Muscle of arm (tissue), 1 donor: ENCODE measurements at regions not wholly inside any gene's neighbourhood (a gene's known extent, or its start where the extent isn't known, plus 50 kb on each side); places are given as distances from the start of the nearest gene placed in this dataset.

Experiments
- DNase-seq: peaks from one replicate; pipeline ENCODE4 v3.0.0-alpha.2; 2013

DNA sequence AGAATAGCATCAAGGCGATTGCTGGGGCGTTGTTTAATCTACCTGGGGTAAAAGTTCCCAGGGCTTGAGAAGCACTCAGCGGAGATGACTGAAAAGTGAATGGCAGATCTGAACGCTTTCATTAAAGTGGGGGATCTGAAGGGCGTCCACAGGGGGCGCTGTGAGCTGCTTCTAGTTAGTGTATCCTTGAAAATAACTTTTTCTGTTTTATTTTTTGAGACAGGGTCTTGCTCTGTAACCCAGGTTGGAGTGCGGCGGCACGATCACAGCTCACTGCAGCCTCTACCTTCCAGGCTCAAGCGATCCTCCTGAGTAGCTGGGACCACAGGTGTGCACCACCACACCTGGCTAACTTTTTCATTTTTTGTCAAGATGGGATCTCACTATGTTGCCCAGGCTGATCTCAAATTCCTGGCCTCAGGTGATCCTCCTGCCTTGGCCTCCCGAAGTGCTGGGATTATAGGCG, 360.4 kb downstream of the SEC14L1 start:
- no peak for DNase-seq

DNA sequence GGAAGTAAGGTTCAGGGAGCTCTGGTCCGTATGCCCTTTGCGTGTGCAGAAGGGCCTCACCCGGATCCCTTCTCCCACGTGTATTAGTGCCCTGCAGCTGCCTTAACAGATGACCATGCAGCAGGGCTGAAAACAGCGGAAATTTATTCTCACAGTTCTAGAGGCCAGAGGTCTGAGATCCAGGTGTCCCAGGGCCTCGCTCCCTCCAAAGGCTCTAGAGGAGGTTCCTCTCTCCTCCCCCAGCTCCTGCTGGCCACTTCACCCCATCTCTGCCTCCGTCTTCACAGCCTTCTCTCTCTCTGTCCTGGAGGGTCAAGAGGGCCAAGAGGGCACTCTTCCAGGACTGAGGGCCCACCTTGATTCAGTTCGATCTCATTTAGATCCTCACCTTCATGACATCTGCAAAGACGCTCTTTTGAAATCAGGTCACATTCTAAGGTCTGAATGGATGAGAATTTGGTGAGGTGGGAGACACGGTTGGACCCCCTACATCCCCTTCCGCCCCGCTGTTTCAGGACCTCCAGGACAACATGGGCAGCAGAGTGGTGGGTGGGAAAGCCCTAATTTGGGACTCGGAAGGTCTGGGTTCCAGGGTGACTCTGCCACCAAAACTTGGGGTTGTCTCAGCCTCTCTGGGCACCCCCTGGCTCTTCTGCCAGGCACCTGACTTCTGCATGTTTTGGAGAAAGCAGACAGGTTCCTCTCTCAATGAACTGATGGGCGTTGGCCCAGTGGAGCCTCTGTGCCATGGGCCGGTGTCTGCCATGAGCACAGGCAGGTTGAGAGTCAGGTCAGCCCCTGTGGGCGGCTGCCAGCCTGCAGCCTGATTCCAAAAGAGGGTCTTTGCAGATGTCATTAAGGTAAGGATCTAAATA, 361.2 kb downstream of the SEC14L1 start:
- no peak for DNase-seq

DNA sequence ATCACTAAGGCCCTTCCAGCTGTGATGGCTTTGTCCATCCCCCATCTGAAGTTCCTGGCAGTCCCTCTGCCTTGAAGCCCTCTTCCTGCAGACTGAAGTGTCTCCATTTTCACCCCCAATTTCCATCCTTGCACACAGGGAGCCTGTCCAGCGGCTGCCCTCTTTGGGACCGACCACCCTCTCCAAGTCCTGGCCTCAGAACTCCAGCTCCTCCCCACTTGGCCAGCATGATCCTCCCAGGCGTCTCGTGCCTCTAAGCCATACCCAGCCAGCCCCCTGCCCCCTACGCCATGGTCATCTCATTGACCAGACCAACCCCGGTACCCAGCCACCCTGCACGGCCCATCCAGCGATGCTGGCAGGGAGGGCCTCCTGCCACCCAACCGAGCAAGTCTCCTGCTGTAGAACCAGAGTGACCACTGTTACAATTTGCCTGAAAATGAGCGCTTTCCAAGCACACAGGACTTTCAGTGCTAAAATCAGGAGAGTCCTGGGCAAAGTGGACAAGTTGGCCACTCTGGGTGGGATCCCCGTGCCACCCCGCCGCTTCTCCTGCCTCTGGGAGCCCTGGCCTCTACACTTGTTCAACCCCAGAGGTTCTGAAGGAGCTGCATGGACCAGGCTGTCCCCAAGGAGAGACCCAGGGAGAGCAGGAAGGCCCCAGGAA, 362.0 kb downstream of the SEC14L1 start:
- no peak for DNase-seq

DNA sequence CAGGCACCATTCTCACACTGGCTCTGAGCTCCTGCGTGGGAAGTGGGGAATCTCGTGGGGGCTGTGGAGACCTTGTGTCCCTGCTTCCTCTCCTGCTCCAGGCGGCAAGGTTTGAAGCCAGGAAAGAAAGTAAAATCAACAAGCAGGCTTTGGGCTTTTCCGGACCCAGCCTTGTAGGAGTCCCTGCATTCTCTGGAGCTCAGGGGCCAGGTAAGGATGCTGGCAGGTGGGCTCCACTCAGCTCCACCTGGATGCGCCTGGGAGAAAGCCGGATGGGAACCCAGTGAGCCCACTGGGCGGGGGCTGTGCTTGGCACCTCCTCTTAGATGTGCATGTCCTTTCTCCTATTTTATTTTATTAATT, 362.5 kb downstream of the SEC14L1 start:
- DNase-seq = no peak

DNA sequence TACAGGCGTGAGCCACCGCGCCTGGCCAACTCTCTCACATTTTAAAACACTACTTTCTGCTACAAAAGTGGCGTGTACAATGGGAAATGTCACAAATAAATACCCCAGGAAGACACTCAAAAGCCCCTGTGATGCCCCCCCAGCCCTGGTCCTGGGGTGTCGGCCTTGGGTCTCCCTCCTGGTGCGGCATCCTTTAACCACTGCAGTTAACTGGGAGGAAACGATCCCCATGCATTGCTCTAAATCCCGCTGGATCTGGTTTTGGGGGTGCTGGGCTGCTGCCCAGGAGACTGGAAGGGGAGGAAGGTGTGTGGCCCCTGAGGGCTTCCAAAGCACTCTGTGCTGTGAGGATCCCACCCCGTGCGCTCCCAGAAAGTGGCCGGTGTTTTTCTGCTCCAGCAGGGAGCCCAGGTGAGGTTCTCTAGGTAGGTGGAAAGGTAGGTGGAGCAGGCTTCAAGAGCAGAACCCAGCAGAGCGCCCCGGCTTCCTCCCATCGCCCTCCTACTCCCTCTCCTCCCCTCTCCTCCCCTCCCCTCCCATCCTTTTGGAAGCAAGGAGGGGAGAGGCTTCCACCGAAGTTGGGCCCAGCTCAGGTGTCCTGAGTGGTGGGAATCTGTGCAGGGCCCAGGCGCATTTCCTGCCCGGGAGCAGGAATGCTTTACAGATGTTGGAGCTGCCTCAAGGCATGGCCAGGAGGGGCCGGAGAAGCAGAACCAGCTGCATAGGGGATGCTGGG, 363.3 kb downstream of the SEC14L1 start:
- DNase-seq = no peak

DNA sequence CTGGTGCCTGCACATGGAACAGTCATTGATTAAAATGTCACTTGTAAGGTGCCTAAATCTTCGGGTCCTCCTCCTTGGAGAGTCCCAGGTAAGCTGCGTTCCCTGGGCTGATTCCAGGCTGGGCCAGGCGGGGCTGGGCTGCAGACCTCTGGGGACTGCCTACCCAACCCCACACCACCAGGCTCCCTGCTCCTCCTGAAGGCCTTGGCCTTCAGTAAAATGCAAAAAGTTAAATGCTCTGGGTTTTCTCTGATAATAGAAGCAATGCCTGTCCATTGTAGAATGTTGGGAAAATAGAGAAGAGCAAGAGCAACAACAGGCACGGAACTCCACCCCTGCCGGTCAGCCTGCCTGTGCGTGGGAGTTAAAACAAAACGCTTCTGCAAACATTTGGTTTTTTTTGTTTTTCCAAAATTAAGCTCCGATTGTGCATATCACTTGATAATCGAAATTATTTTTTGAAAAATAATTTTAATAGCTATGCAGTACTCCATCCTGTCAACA, 363.9 kb downstream of the SEC14L1 start:
- DNase-seq = no peak

DNA sequence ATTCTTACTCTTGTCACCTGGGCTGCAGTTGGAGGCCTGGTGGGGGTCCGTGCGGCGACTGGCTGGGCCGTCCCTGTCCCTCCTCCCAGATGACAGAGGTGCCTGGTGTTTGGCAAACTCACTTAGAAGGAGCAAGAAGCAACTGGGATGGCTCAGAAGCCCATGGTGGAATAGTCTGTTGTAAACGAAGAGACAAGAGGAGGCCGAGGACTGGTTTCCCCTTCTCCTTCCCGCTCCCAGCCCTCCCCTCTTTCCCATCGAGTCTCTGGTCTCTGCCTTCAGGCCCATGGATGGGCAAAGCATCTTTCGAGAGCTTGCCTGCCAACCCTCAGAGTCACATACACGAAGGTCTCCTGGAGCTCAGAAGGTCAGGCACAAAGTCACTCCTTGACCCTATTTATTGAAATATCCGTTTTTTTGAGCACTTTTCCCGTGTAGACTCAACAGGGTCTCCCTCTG, 364.4 kb downstream of the SEC14L1 start:
- DNase-seq = no peak

DNA sequence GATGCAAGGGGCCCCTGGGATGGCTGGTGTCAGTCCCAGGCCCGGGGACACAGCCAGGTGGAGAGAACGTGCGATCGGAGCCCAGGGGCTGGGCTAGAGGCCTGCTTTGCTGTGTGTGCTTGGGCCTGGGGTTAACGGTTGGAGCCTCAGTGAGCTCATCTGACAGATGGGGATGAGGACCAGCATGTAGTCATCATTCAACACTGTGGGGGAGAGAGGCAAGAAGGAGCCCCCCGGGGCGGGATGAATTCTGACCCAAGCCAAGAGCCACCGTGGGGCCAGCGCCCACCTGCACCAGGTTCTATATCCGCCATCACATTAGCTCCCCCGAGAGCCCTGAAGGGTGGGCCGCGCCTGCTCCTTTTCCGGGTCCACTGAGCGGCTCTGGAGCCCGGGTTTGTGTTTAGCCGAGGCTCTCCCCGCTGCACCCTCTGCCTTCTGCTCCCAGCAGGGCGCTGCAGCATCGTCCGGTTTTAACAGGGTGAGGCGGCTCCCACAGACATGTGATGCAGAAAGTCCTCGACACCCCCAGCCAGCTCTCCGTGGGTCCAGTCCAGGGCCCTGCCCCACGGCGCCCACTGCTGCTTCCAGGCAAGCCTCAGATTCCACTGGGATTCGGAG, 365.7 kb downstream of the SEC14L1 start:
- DNase-seq = no peak

DNA sequence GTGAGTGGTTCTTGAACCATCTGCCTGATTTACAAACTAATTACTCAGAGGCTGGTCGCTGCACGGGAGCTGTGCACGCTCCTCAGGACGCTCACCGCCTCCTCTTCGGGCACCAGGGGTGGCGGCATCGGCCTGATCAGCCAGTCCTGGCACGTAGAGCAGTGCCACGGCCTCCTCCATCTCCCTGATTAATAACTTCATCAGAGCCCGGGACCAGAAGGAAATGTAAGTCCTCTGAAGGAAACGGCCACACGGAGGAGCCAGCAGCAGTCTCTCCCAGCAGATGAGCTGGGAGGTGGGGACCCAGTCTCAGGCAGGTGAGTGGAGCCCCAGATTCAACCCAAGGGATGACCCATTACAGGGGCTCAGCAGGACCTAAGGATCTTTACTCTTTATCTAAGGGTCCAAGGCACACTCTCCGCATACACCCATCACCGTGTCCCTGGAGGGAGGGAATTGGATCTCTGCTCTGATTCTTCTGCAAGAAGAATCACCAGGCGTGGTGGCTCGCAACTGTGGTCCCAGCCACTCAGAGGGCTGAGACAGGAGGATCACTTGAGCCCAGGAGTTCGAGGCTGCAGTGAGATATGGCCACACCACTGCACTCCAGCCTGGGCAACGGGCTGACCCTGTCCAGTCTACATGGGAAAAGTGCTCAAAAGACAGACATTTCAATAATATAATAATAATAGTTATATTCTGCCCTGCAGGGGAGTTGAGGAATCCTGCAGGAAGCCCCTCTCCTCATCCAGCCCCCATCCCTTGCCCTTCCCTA, 366.5 kb downstream of the SEC14L1 start:
- no peak for DNase-seq

DNA sequence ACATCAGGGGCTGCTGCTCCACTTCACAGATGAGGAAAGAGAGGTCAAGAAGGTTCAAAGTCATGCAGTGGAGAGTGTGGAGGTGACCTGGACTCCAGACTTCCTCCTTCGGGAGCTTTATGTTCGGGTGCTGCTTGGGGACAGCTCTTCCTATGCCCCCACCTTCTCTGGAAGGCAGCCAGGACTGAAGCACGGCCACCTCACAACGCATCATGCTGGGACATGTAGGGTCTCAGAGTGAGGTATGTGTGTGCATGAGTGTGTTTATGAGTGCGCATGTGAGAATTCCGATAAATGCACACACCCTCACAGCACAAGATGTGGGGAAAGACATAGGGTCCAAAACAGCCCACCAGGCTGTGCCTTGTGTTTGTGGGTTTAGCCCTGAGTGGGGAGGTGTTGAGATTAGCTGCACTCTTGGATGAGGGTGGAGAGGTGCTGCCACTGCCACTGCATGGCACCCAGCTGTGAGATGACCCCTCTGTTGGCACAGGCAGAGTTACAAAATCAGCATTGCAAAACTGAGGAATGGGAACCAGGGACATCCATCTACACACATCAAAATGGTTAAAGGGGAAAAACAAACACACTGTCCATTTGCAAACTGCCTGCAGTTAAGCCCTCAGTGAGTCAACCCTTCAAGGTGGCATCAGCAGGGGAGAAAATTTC, 367.4 kb downstream of the SEC14L1 start:
- no peak for DNase-seq

DNA sequence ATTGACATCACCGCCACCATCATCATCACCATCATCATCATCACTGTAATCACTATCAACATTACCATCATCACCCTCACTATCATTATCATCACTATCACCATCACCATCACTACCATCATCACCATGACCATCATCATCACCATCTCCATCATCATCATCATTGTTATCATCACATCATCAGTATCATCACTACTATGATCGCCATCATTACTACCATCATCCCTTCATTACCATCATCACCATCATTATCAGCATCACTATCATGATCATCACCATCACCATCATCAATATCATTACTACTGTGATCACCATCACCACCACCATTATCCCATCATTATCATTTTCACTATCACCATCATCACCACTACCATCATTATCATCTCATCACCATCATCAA, 368.3 kb downstream of the SEC14L1 start:
- no peak for DNase-seq

DNA sequence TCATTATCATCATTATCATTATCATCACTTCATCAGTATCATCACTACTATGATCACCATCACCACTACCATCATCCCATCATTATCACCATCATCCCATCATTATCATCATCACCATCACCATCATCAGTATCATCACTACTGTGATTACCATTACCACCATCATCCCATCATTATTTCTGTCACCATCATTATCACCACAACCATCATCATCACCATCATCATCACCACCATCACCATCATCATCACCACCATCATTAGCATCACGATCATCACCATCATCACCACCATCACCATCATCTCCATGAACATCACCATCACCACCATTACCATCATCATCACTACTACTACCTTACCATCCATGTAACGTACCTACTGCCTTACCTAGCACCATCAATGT, 368.8 kb downstream of the SEC14L1 start:
- DNase-seq = no peak

DNA sequence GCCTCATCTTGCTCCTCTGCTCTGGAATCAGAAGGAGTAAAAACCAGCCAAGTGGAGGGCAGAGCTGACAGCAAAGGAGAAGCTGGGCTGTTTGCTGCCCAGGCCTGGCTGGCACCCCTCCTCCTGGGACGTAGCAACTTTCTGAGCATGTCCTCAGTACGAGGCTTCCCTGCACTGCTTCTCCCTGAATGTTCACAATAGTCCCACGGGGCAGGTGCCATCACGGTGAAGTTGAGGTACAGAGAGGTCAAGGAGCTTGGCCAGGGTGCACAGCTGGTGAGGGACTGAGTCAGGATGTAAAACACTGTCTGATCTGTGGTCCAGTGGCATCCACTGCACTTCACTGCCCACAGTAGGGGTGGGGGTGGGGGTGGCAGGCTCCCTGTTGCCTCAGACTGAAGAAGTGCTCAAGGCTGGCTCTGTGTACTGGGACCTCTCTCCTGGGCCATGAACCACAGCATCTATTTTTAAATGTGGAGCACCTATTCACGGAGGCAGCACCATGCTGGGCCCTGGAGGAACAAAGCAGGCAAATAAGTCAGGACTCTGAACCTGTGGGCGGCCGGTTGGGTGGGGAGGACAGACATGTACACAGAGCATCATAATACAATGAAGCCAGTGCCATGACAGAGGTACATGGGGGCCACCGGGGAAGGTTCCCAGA, 369.5 kb downstream of the SEC14L1 start:
- no peak for DNase-seq

DNA sequence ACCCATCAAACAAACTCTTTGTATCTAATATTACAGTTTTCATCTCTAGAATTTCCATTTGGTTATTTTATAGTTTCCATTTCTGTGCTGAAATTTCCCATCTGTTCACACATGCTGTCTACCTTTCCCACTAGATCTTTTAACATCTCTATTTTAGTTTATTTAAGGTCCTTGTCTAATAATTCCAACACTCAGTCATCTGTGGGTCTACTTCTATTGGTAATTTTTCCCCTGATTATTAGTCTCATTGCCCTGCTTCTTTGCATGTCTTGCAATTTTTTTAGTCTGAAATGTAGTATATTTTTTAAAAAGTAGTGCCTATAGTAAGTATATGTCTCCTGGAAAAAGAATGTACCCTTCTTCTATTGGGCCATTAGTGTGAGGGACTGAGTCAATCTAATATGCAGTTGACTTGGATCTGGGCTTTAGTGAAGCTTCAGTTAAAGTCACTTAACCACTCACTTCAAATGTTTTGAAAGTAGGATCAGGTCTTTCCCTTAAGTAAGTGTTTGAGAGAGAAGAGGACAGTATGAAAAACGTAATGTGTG, 370.8 kb downstream of the SEC14L1 start:
- no peak for DNase-seq

DNA sequence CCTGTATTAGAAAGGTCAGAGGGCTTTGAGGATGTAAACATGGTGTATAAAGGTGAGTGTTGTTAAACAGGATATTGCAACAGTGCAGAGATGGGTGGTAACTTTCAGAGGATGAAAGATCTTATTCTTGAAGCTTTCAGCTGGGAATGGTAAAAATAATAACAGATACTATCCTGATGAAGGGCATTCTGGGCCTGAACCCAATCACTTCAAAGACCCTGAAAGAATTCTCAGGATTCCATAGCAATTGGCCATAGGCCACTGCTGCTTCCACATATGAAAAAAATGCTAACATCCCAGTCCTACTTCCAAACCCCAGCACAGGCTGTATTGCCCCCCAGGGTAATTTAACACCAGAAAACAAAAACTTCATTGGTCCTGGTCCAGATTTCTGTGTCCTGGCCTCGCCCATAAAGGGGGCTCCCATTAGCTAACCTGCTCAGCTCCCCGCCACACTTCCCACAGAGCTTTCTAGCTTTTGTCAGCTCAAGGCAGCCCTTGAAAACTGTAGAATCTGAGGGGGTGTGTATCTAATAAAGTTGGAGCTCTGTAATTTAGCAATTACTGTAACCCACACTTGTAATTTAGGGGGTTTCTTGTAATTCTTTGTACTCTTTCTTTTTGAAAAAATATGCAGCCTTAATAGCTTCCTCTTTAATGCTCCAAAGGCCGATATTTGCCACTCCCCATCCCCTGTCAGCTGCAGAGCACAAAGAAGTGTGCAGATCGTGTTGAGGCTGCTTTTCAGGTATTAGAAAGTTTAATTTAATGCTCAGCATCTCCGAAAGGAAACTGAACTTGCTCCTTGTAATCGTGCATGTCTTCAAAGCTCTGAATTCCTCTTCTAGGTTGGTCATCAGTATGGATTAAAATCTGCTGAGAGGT, 371.5 kb downstream of the SEC14L1 start:
- DNase-seq = no peak

DNA sequence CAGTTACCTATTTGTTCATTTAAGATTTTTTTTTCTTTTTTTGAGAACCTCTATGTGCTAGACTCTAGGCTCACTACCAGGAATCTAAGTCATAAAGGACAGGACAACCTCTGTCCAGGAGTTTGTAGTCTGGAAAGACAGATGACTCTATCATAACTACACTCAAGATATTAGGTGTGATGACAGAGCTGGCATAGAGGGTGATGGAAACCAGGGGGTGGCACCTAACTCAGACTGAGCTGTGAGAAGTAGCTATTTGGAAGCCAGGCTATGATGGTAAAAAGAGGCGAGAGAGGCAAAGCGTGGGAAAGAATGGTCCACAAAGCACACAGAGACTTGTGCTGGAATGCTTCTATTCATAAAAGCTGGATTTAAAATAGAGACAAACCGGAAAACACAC, 372.3 kb downstream of the SEC14L1 start:
- no peak for DNase-seq

DNA sequence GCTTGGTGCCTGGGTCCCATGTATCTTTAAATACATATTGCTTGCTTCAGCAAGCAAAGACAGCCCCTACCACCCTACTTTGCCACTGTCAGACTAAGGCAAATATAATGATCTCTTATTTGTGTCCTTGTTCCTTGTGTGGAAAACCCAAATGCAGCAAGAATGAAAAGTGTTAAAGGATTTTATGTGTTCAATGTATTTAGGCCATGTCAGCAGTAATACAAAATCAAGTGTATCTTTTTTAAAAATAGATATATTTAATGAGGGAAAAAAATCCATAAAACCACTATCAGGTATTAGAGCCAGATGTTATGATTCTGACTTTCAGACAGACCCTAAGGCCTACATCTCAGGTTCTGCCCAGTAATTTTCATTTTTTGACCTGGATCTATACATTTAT, 374.5 kb downstream of the SEC14L1 start:
- DNase-seq = no peak

DNA sequence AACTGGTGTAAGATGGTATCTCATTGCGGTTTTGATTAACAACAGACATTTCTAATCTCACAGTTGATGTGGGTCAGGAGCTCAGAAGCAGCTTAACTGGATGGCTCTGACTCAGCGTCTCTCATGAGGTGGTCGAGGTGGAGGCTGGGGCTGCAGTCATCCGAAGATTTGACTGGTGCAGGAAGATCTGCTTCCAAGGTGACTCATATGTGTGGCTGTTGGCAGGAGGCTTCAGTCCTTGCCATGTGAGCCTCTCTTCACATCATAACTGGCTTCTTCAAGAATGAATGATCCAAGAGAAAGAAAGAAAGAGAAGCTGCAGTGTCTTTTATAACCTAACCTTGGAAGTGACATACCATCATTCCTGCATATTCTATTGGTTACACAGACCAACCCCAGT, 376.1 kb downstream of the SEC14L1 start:
- DNase-seq = no peak

DNA sequence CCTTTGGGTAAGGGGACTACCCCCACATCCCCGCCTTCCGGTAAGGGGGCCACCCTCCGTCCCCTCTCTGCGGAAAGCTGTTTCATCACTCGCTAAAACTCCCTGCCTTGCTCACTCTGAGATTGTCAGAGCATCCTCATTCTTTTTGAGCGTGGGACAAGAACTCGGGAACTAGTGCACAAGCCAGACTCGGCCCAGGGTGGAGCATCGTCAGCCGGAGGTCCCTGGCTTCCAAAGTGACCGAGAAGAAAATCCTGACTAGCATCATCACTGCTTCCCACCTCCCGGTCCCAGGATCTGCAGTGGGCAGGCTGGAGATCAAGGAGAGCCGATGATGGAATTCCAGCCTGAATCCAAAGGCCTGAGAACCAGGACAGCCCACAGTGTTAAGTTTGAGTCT, 380.3 kb downstream of the SEC14L1 start:
- DNase-seq = no peak
